DND-41 (cell line): ENCODE measurements at regions not wholly inside any gene's neighbourhood (a gene's known extent, or its start where the extent isn't known, plus 50 kb on each side); places are given as distances from the start of the nearest gene placed in this dataset.

Experiments
- ATAC-seq: fragments of 200-7000 bp; cut with Tn5 transposase; 3 replicates; pipeline ENCODE4 v1.9.1; 2021; ENCODE audit warnings: low read depth; ENCODE audit not compliant: insufficient read depth
- DNase-seq: peaks from one replicate; pipeline ENCODE4 v3.0.0-alpha.2; 2020
- H2AFZ ChIP-seq: 2 replicates; pipeline ENCODE4 v1.6.0; 2012; ENCODE audit warnings: low read depth, low read length
- H3K27ac ChIP-seq: 2 replicates; pipeline ENCODE4 v1.5.1; 2012; ENCODE audit warnings: low read length, inconsistent platforms
- H3K27me3 ChIP-seq: fragments of 200-600 bp; sonication (generic); 2 replicates; pipeline ENCODE4 v1.6.0; 2012; ENCODE audit warnings: low read length, mild to moderate bottlenecking, inconsistent platforms; ENCODE audit not compliant: insufficient read depth, poor library complexity
- H3K36me3 ChIP-seq: 2 replicates; pipeline ENCODE4 v1.5.1; 2012; ENCODE audit warnings: low read length, inconsistent platforms; ENCODE audit not compliant: insufficient read depth
- H3K4me1 ChIP-seq: 2 replicates; pipeline ENCODE4 v1.5.1; 2012; ENCODE audit warnings: mild to moderate bottlenecking, low read length; ENCODE audit not compliant: insufficient read depth
- H3K4me2 ChIP-seq: 2 replicates; pipeline ENCODE4 v1.6.0; 2012; ENCODE audit warnings: mild to moderate bottlenecking, moderate library complexity, low read length, inconsistent platforms; ENCODE audit not compliant: insufficient read depth
- H3K4me3 ChIP-seq, 2 experiments: fragments of 200-600 bp in 1 of 2; shearing (Covaris generic) in 1 of 2; 2 replicates each; pipeline ENCODE4 v1.5.1; 2012 to 2016; ENCODE audit warnings: inconsistent platforms in 2 of 2, low read length in 2 of 2, mild to moderate bottlenecking in 2 of 2, low read depth in 1 of 2, moderate library complexity in 1 of 2
- H3K79me2 ChIP-seq: 2 replicates; pipeline ENCODE4 v1.6.0; 2012; ENCODE audit warnings: low read length, inconsistent platforms; ENCODE audit not compliant: insufficient read depth
- H3K9ac ChIP-seq: 2 replicates; pipeline ENCODE4 v1.6.0; 2012; ENCODE audit warnings: low read depth, mild to moderate bottlenecking, inconsistent platforms, low read length, moderate library complexity
- H3K9me3 ChIP-seq: 2 replicates; pipeline ENCODE4 v1.5.1; 2012; ENCODE audit warnings: low read length, moderate library complexity, mild to moderate bottlenecking, inconsistent platforms; ENCODE audit not compliant: insufficient read depth, severe bottlenecking
- H4K20me1 ChIP-seq: 2 replicates; pipeline ENCODE4 v1.6.0; 2012; ENCODE audit warnings: low read length; ENCODE audit not compliant: insufficient read depth
- CTCF ChIP-seq: IDR thresholded peaks from 2 replicates; pipeline ENCODE4 v1.5.1; 2012; ENCODE audit warnings: borderline replicate concordance, low read length, moderate library complexity, mild to moderate bottlenecking; ENCODE audit not compliant: poor library complexity, severe bottlenecking; ENCODE audit errors: extremely low read depth
- EZH2 ChIP-seq: IDR thresholded peaks from 3 replicates; pipeline ENCODE4 v1.6.1; 2012; ENCODE audit warnings: borderline replicate concordance, low read depth, mild to moderate bottlenecking, moderate library complexity, low read length, inconsistent platforms; ENCODE audit not compliant: severe bottlenecking

- TF ChIP-seq EZH2 (no peak), CTCF (no peak)
- no peak overlapping the region for H3K4me3 ChIP-seq
- no peaks in the 10 kb centered on the region for H4K20me1 ChIP-seq
- H2AFZ ChIP-seq: no peak overlapping the region
- H3K27ac ChIP-seq: no peak overlapping the region
- H3K9me3 ChIP-seq: no peaks in the 10 kb centered on the region
- no peak overlapping the region for H3K9ac ChIP-seq
- H3K4me1 ChIP-seq: peaks cover 13% of the 10 kb centered on the region
- H3K4me2 ChIP-seq: no peak overlapping the region
- no peak for DNase-seq
- no peaks in the 10 kb centered on the region for H3K36me3 ChIP-seq
- H3K79me2 ChIP-seq: no peaks in the 10 kb centered on the region
- ATAC-seq: no peak
- H3K27me3 ChIP-seq: no peaks in the 10 kb centered on the region
Observed at GRCh38 chr11:76282811-76283595, 76.7 kb upstream of the WNT11 start.

GRCh38 chr11:76282172-76282571 lies 75.9 kb upstream of the WNT11 start:
- no peaks in the 10 kb centered on the region for H4K20me1 ChIP-seq
- no peaks in the 10 kb centered on the region for H3K36me3 ChIP-seq
- H3K4me1 ChIP-seq: peaks cover 5% of the 10 kb centered on the region
- TF ChIP-seq CTCF: no peak
- H3K9me3 ChIP-seq: no peaks in the 10 kb centered on the region
- no peak overlapping the region for H3K27ac ChIP-seq
- no peaks in the 10 kb centered on the region for H3K79me2 ChIP-seq
- DNase-seq: no peak
- no peak overlapping the region for H2AFZ ChIP-seq
- no peak overlapping the region for H3K9ac ChIP-seq
- H3K27me3 ChIP-seq: no peaks in the 10 kb centered on the region
- no peak for ATAC-seq
- no peak overlapping the region for H3K4me3 ChIP-seq
- H3K4me2 ChIP-seq: no peak overlapping the region

- no peaks in the 10 kb centered on the region for H3K9me3 ChIP-seq
- DNase-seq (no peak), ATAC-seq (no peak)
- no peak for TF ChIP-seq CTCF
- no peak for TF ChIP-seq EZH2
- H2AFZ ChIP-seq: no peak overlapping the region
- H3K27me3 ChIP-seq: no peaks in the 10 kb centered on the region
- no peak overlapping the region for H3K27ac ChIP-seq
- no peaks in the 10 kb centered on the region for H3K36me3 ChIP-seq
- no peak overlapping the region for H3K4me2 ChIP-seq
- no peaks in the 10 kb centered on the region for H3K79me2 ChIP-seq
- H3K4me1 ChIP-seq: no peaks in the 10 kb centered on the region
- H3K4me3 ChIP-seq: no peak overlapping the region
- no peaks in the 10 kb centered on the region for H4K20me1 ChIP-seq
- no peak overlapping the region for H3K9ac ChIP-seq
Observed at GRCh38 chr11:76281558-76281906, 75.2 kb upstream of the WNT11 start.
